Mesenchymal stem cell (in vitro differentiated cells and primary cell): ENCODE measurements at regions not wholly inside any gene's neighbourhood (a gene's known extent, or its start where the extent isn't known, plus 50 kb on each side); places are given as distances from the start of the nearest gene placed in this dataset.

ENCODE experiments used
- DNase-seq: peaks from one replicate; pipeline ENCODE4 v3.0.0-alpha.2; 2013
- H2AFZ ChIP-seq: one replicate; pipeline ENCODE4 v1.6.1; 2013; ENCODE audit warnings: low read depth, mild to moderate bottlenecking, control low read depth, inconsistent platforms, low read length, moderate library complexity
- H2AK5ac ChIP-seq: 2 replicates; pipeline ENCODE4 v1.6.1; 2013; ENCODE audit warnings: low read length, moderate library complexity, mild to moderate bottlenecking, inconsistent platforms; ENCODE audit not compliant: severe bottlenecking
- H2BK120ac ChIP-seq: one replicate; pipeline ENCODE4 v1.6.1; 2013; ENCODE audit warnings: low read depth, mild to moderate bottlenecking, inconsistent platforms, low read length, moderate library complexity
- H2BK12ac ChIP-seq, 2 experiments: one replicate each; pipeline ENCODE4 v1.6.1; 2013; ENCODE audit warnings: inconsistent platforms in 2 of 2, low read length in 2 of 2, mild to moderate bottlenecking in 2 of 2, moderate library complexity in 2 of 2, control low read depth in 1 of 2
- H2BK15ac ChIP-seq: one replicate; pipeline ENCODE4 v1.6.1; 2013; ENCODE audit warnings: mild to moderate bottlenecking, low read depth, inconsistent platforms; ENCODE audit not compliant: poor library complexity, severe bottlenecking
- H2BK5ac ChIP-seq: 2 replicates; pipeline ENCODE4 v1.6.1; 2013; ENCODE audit warnings: low read depth, mild to moderate bottlenecking, low read length, control low read depth, inconsistent platforms; ENCODE audit not compliant: poor library complexity, severe bottlenecking
- H3K14ac ChIP-seq, 2 experiments: one replicate each; pipeline ENCODE4 v1.6.1; 2013; ENCODE audit warnings: inconsistent platforms in 2 of 2, low read length in 2 of 2, control low read depth in 1 of 2, mild to moderate bottlenecking in 1 of 2, moderate library complexity in 1 of 2
- H3K18ac ChIP-seq, 2 experiments: one replicate each; pipeline ENCODE4 v1.6.1; 2013; ENCODE audit warnings: inconsistent platforms in 2 of 2, low read length in 2 of 2, control low read depth in 1 of 2, low read depth in 1 of 2, mild to moderate bottlenecking in 1 of 2
- H3K23ac ChIP-seq, 2 experiments: one replicate each; pipeline ENCODE4 v1.6.1; 2013; ENCODE audit warnings: inconsistent platforms in 2 of 2, low read length in 2 of 2, mild to moderate bottlenecking in 2 of 2, moderate library complexity in 2 of 2, control low read depth in 1 of 2
- H3K27ac ChIP-seq: 2 replicates; pipeline ENCODE4 v1.5.1; 2013; ENCODE audit warnings: mild to moderate bottlenecking, moderate library complexity, low read length, control low read depth, inconsistent platforms; ENCODE audit not compliant: poor library complexity, severe bottlenecking
- H3K27me3 ChIP-seq, 2 experiments: 2 replicates each; pipeline versions ENCODE4 v1.6.1 to v1.7.0; 2013; ENCODE audit warnings: low read length in 2 of 2, mild to moderate bottlenecking in 2 of 2, moderate library complexity in 2 of 2, control low read depth in 1 of 2, inconsistent platforms in 1 of 2; ENCODE audit not compliant: control insufficient read depth in 1 of 2, insufficient read depth in 1 of 2
- H3K36me3 ChIP-seq, 2 experiments: 2 replicates each; pipeline versions ENCODE4 v1.6.1 to v1.7.0; 2013; ENCODE audit warnings: low read length in 2 of 2, control low read depth in 1 of 2, inconsistent platforms in 1 of 2, low read depth in 1 of 2, mild to moderate bottlenecking in 1 of 2; ENCODE audit not compliant: insufficient read depth in 2 of 2, control insufficient read depth in 1 of 2
- H3K4ac ChIP-seq, 2 experiments: one replicate each; pipeline ENCODE4 v1.6.1; 2013; ENCODE audit warnings: inconsistent platforms in 2 of 2, low read length in 2 of 2, mild to moderate bottlenecking in 2 of 2, moderate library complexity in 2 of 2, control low read depth in 1 of 2, low read depth in 1 of 2
- H3K4me1 ChIP-seq: 2 replicates; pipeline ENCODE4 v1.6.1; 2013; ENCODE audit warnings: low read depth, low read length, control low read depth; ENCODE audit not compliant: control insufficient read depth, insufficient read depth
- H3K4me2 ChIP-seq: 2 replicates; pipeline ENCODE4 v1.6.1; 2013; ENCODE audit warnings: low read length, mild to moderate bottlenecking, inconsistent platforms; ENCODE audit not compliant: poor library complexity, severe bottlenecking
- H3K4me3 ChIP-seq, 2 experiments: 2 replicates each; pipeline versions ENCODE4 v1.5.1 to v1.7.0; 2013; ENCODE audit warnings: low read length in 2 of 2, mild to moderate bottlenecking in 2 of 2, control low read depth in 1 of 2, low read depth in 1 of 2; ENCODE audit not compliant: insufficient read depth in 1 of 2
- H3K79me1 ChIP-seq: replicated peaks from 2 replicates; pipeline ENCODE4 v1.6.1; 2013; ENCODE audit warnings: mild to moderate bottlenecking, control low read depth, low read length, inconsistent platforms; ENCODE audit not compliant: poor library complexity, severe bottlenecking
- H3K9ac ChIP-seq: 2 replicates; pipeline ENCODE4 v1.7.0; 2013; ENCODE audit warnings: mild to moderate bottlenecking, low read length, moderate library complexity
- H3K9me3 ChIP-seq: 2 replicates; pipeline ENCODE4 v1.7.0; 2013; ENCODE audit warnings: mild to moderate bottlenecking, low read length; ENCODE audit not compliant: control insufficient read depth
- H4K8ac ChIP-seq: one replicate; pipeline ENCODE4 v1.6.1; 2013; ENCODE audit warnings: inconsistent platforms, mild to moderate bottlenecking, low read length, moderate library complexity
- H4K91ac ChIP-seq: one replicate; pipeline ENCODE4 v1.6.1; 2013; ENCODE audit warnings: mild to moderate bottlenecking, low read length, inconsistent platforms
- WGBS: methylation state at CpG from one replicate; pipeline ENCODE4 v1.1.7; 2013; ENCODE audit warnings: mixed read lengths; 5-methylcytosine and 5-hydroxymethylcytosine counted together

DNA sequence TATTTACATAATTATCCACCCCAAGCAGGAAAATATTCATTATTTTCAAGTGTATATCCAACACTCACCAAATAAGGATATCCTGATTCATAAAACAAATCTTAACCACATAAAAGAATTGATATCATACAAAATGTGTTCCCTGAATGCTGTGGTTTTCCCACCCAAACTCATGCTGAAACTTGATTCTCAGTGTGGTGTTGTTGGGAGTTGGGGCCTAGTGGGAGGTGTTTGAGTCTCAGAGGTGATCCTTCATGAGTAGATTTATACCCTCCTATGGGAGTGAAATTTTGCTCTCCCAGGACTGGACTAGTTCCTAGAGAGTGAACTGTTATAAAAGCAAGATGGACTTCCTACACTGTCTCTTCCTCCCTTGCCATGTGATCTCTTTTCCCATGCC lies 1028.3 kb downstream of the SORCS1 start:
- no peaks in the 10 kb centered on the region for H3K36me3 ChIP-seq
- H3K27me3 ChIP-seq = no peaks in the 10 kb centered on the region
- no peak overlapping the region for H2BK120ac ChIP-seq
- H3K14ac ChIP-seq = no peak overlapping the region
- H2BK5ac ChIP-seq = no peak overlapping the region
- DNase-seq = no peak
- no peak overlapping the region for H4K8ac ChIP-seq
- H3K9me3 ChIP-seq = no peaks in the 10 kb centered on the region
- H2BK15ac ChIP-seq = no peak overlapping the region
- no peak overlapping the region for H3K18ac ChIP-seq
- no peak overlapping the region for H3K4me3 ChIP-seq
- no peak overlapping the region for H4K91ac ChIP-seq
- H2AFZ ChIP-seq = no peak overlapping the region
- H3K4me2 ChIP-seq = no peak overlapping the region
- H2BK12ac ChIP-seq = no peak overlapping the region
- H3K4ac ChIP-seq = no peak overlapping the region
- H3K23ac ChIP-seq = no peak overlapping the region
- no peaks in the 10 kb centered on the region for H3K79me1 ChIP-seq
- H3K9ac ChIP-seq = no peak overlapping the region
- H2AK5ac ChIP-seq = no peak overlapping the region
- no peaks in the 10 kb centered on the region for H3K4me1 ChIP-seq
- no peak overlapping the region for H3K27ac ChIP-seq

DNA sequence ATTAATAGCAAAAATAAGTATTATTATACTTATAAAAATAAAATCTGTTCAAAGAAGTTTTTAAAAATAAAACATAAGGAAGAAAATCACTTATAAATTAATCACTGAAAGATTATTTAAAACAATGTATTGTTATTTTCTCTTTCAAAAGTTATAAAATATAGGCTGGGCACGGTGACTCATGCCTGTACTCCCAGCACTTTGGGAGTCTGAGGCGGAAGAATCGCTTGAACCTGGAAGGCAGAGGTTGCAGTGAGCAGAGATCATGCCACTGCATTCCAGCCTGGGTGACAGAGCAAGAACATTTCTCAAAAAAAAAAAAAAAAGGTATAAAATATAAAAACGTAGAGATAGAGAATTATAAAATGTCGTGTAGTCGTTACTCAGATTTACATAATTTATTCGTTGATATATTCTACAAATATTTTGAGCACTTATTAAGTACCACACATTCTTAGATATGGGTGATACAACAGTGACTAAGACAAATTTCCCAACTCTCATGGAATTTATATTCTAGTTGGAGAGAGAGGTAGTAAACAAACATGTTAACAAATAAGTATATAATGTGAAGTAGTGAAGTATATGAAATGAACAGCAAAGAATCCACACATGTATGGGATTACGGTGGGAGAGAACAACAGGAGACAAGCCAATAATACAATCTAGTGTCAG lies 1030.0 kb downstream of the SORCS1 start:
- no peak overlapping the region for H4K8ac ChIP-seq
- no peak overlapping the region for H2BK15ac ChIP-seq

DNA sequence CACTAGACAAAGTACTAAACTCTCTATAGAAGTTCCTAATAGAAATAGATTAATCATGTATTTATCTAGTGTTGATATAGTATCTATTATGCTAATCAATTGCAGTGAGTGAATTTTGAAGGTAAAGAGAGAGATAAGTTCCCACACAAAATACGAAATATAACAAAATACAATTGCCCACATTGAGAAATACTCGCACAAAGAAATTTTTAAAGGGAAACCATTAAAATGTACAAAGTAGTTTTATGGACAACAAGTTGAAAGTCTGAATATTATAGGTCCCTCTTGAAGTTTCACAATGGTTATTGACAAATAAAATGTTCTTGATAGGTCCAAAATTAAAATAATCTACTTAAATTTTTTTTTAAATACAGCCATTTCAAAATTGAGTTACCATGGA lies 1031.1 kb downstream of the SORCS1 start:
- H3K36me3 ChIP-seq = no peaks in the 10 kb centered on the region
- no peaks in the 10 kb centered on the region for H3K27me3 ChIP-seq
- H3K27ac ChIP-seq = no peak overlapping the region
- H3K79me1 ChIP-seq = no peaks in the 10 kb centered on the region
- no peak overlapping the region for H3K9ac ChIP-seq
- H3K23ac ChIP-seq = no peak overlapping the region
- no peak overlapping the region for H3K4me3 ChIP-seq
- no peak overlapping the region for H2BK12ac ChIP-seq
- no peak overlapping the region for H2BK15ac ChIP-seq
- no peak overlapping the region for H2AFZ ChIP-seq
- no peak overlapping the region for H3K14ac ChIP-seq
- no peak overlapping the region for H2AK5ac ChIP-seq
- no peak overlapping the region for H3K18ac ChIP-seq
- H2BK5ac ChIP-seq = no peak overlapping the region
- no peaks in the 10 kb centered on the region for H3K4me1 ChIP-seq
- H2BK120ac ChIP-seq = no peak overlapping the region
- H3K4me2 ChIP-seq = no peak overlapping the region
- no peak for DNase-seq
- no CpG with 5 or more reads among the region's 2 CpGs for WGBS
- H3K9me3 ChIP-seq = no peaks in the 10 kb centered on the region
- no peak overlapping the region for H3K4ac ChIP-seq
- no peak overlapping the region for H4K8ac ChIP-seq
- H4K91ac ChIP-seq = no peak overlapping the region

More for the DNA sequence above, 1030.0 kb downstream of the SORCS1 start:
- Histone ChIP-seq H3K79me1 (no peaks in the 10 kb centered on the region), H3K27ac (no peak overlapping the region), H3K4me1 (no peaks in the 10 kb centered on the region), H2BK5ac (no peak overlapping the region), H2BK120ac (no peak overlapping the region), H3K36me3 (no peaks in the 10 kb centered on the region), H3K27me3 (no peaks in the 10 kb centered on the region), H4K91ac (no peak overlapping the region), H2AK5ac (no peak overlapping the region), H3K14ac (no peak overlapping the region), H2BK12ac (no peak overlapping the region), H3K9me3 (no peaks in the 10 kb centered on the region), H2AFZ (no peak overlapping the region), H3K4me3 (no peak overlapping the region), H3K4ac (no peak overlapping the region), H3K9ac (no peak overlapping the region), H3K18ac (no peak overlapping the region), H3K4me2 (no peak overlapping the region), H3K23ac (no peak overlapping the region)
- 83% methylated on average over 4 of the region's 8 CpGs for WGBS
- no peak for DNase-seq

DNA sequence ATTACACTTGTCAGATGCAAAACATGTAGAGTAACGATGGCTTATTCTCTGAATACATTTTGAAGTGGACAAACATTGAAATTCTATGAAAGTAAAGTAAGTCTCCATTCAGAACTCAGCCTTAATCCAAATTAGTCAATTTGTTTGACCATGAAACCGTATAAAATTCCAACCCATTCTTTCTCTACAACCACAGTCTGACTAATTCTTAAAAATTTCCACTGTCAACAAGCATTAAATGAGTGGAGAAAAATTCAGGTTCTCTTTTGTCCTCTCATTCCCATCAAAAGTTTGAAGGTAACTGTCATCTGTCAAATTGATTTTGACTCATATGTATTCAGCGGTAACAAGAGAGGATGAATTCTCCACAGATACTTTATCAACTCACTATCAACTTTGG lies 1031.5 kb downstream of the SORCS1 start:
- H3K4me1 ChIP-seq = no peaks in the 10 kb centered on the region
- no peak for DNase-seq
- no peak overlapping the region for H3K27ac ChIP-seq
- H3K79me1 ChIP-seq = no peaks in the 10 kb centered on the region
- H2AK5ac ChIP-seq = no peak overlapping the region
- WGBS = 46% methylated on average over 2 of the region's 3 CpGs
- H3K27me3 ChIP-seq = no peaks in the 10 kb centered on the region
- no peaks in the 10 kb centered on the region for H3K36me3 ChIP-seq
- H4K91ac ChIP-seq = no peak overlapping the region
- H4K8ac ChIP-seq = no peak overlapping the region
- no peak overlapping the region for H2BK15ac ChIP-seq
- no peak overlapping the region for H3K23ac ChIP-seq
- no peak overlapping the region for H3K14ac ChIP-seq
- H2BK12ac ChIP-seq = no peak overlapping the region
- H3K9ac ChIP-seq = no peak overlapping the region
- no peak overlapping the region for H3K4ac ChIP-seq
- H3K9me3 ChIP-seq = no peaks in the 10 kb centered on the region
- H3K18ac ChIP-seq = no peak overlapping the region
- H2BK5ac ChIP-seq = no peak overlapping the region
- no peak overlapping the region for H3K4me3 ChIP-seq
- no peak overlapping the region for H3K4me2 ChIP-seq
- H2BK120ac ChIP-seq = no peak overlapping the region
- H2AFZ ChIP-seq = no peak overlapping the region
